HCT116 (cell line): ENCODE measurements at regions not wholly inside any gene's neighbourhood (a gene's known extent, or its start where the extent isn't known, plus 50 kb on each side); places are given as distances from the start of the nearest gene placed in this dataset.

Experiments
- ATAC-seq: fragments of 200-7000 bp; cut with Tn5 transposase; 2 replicates; pipeline ENCODE4 v1.9.1; 2020; ENCODE audit warnings: mild to moderate bottlenecking, moderate library complexity
- BruUV-seq: library from RNA; stranded (reverse); fragments of 400-500 nt; replicated peaks from 2 replicates; lab custom pipeline; 2021; lab: Mats Ljungman, UMichigan
- CTCF ChIA-PET: fragments of 300-600 bp; sonication (Branson Sonifier 250); formaldehyde crosslinking; loops from one replicate; lab custom pipeline; 2021; ENCODE audit warnings: antibody characterized with exemption; lab: Charles Lee
- POLR2A ChIA-PET: fragments of 300-600, 350-600 bp; sonication (Branson Sonifier 250); formaldehyde crosslinking; loops from one replicate; lab custom pipeline; 2021; ENCODE audit warnings: antibody characterized with exemption; lab: Charles Lee
- RAD21 ChIA-PET, 2 experiments: fragments of 300-600 bp; sonication (Branson Sonifier 250); formaldehyde crosslinking; loops; one replicate each; lab custom pipeline; 2023; ENCODE audit warnings: low total read pairs in 2 of 2; ENCODE audit not compliant: uncharacterized antibody in 2 of 2, unreplicated experiment in 2 of 2, low non-redundant PET in 1 of 2; lab: Charles Lee
- DNase-seq: peaks from one replicate; pipeline ENCODE4 v3.0.0-alpha.2; 2010; ENCODE audit warnings: low read depth, low spot score
- H2AFZ ChIP-seq: fragments of 200-600 bp; shearing (Covaris generic), sonication (generic); 2 replicates; pipeline ENCODE4 v1.6.1; 2017; ENCODE audit warnings: low read depth, mixed run types, mixed read lengths, antibody characterized with exemption, low read length; ENCODE audit not compliant: poor library complexity, severe bottlenecking
- H3K27ac ChIP-seq: 2 replicates; pipeline ENCODE4 v1.5.1; 2012; ENCODE audit warnings: low read depth, low read length
- H3K27me3 ChIP-seq: fragments of 200-600 bp; sonication (generic); 2 replicates; pipeline ENCODE4 v1.6.1; 2016; ENCODE audit warnings: mixed run types, low read length, mixed read lengths; ENCODE audit not compliant: insufficient read depth
- H3K36me3 ChIP-seq, 2 experiments: fragments of 200-500 bp in 1 of 2; fragments of 200-600 bp in 1 of 2; sonication (Bioruptor generic) in 1 of 2; sonication (generic) in 1 of 2; 2 replicates each; pipeline versions ENCODE4 v1.5.1 to v1.6.1; 2014 to 2016; ENCODE audit warnings: low read length in 2 of 2, inconsistent platforms in 1 of 2, mixed read lengths in 1 of 2, mixed run types in 1 of 2; ENCODE audit not compliant: insufficient read depth in 2 of 2, control insufficient read depth in 1 of 2
- H3K4me1 ChIP-seq, 2 experiments: fragments of 200-600 bp in 1 of 2; sonication (generic) in 1 of 2; 2 replicates each; pipeline versions ENCODE4 v1.5.1 to v1.6.1; 2012 to 2017; ENCODE audit warnings: low read length in 2 of 2, inconsistent platforms in 1 of 2, mild to moderate bottlenecking in 1 of 2, mixed read lengths in 1 of 2, mixed run types in 1 of 2, moderate library complexity in 1 of 2; ENCODE audit not compliant: insufficient read depth in 2 of 2, control insufficient read depth in 1 of 2
- H3K4me2 ChIP-seq: fragments of 200-600 bp; sonication (generic); 2 replicates; pipeline ENCODE4 v1.6.1; 2017; ENCODE audit warnings: mixed run types, low read length, mixed read lengths
- H3K4me3 ChIP-seq, 2 experiments: fragments of 200-600 bp in 1 of 2; sonication (generic) in 1 of 2; replicated peaks in 1 of 2; 2 replicates each; pipeline ENCODE4 v1.5.1; 2011 to 2016; ENCODE audit warnings: low read length in 2 of 2, control low read depth in 1 of 2, low read depth in 1 of 2, mild to moderate bottlenecking in 1 of 2, mixed read lengths in 1 of 2, mixed run types in 1 of 2
- H3K79me2 ChIP-seq: fragments of 200-600 bp; sonication (generic); 2 replicates; pipeline ENCODE4 v1.6.1; 2017; ENCODE audit warnings: mild to moderate bottlenecking, mixed run types, low read length, moderate library complexity, mixed read lengths; ENCODE audit not compliant: insufficient read depth
- H3K9ac ChIP-seq: fragments of 200-600 bp; sonication (generic); 2 replicates; pipeline ENCODE4 v1.6.1; 2016; ENCODE audit warnings: low read length, mixed read lengths
- H3K9me2 ChIP-seq: fragments of 200-600 bp; sonication (generic), shearing (Covaris generic); 2 replicates; pipeline ENCODE4 v1.6.1; 2017; ENCODE audit warnings: mixed run types, mild to moderate bottlenecking, moderate library complexity; ENCODE audit not compliant: insufficient read depth
- H3K9me3 ChIP-seq, 2 experiments: fragments of 200-500 bp in 1 of 2; fragments of 200-600 bp in 1 of 2; sonication (Bioruptor generic) in 1 of 2; sonication (generic) in 1 of 2; 2 replicates each; pipeline ENCODE4 v1.6.1; 2014 to 2017; ENCODE audit warnings: low read length in 2 of 2, mixed read lengths in 2 of 2, inconsistent platforms in 1 of 2, low read depth in 1 of 2, mild to moderate bottlenecking in 1 of 2, mixed run types in 1 of 2, moderate library complexity in 1 of 2; ENCODE audit not compliant: control insufficient read depth in 1 of 2, insufficient read depth in 1 of 2
- H4K20me1 ChIP-seq: fragments of 200-600 bp; sonication (generic), shearing (Covaris generic); 2 replicates; pipeline ENCODE4 v1.6.1; 2017; ENCODE audit warnings: mixed run types, mild to moderate bottlenecking, moderate library complexity; ENCODE audit not compliant: insufficient read depth
- ATF3 ChIP-seq: IDR thresholded peaks from 2 replicates; pipeline ENCODE4 v1.6.1; 2012
- CBX3 ChIP-seq: IDR thresholded peaks from 2 replicates; pipeline ENCODE4 v1.6.1; 2012; ENCODE audit warnings: low read depth
- CEBPB ChIP-seq: IDR thresholded peaks from 2 replicates; pipeline ENCODE4 v1.6.1; 2012; ENCODE audit warnings: low read depth
- EGR1 ChIP-seq: IDR thresholded peaks from 2 replicates; pipeline ENCODE4 v1.6.1; 2012; ENCODE audit warnings: low read depth
- ELF1 ChIP-seq: IDR thresholded peaks from 2 replicates; pipeline ENCODE4 v1.6.1; 2012; ENCODE audit warnings: low read depth, borderline replicate concordance
- EZH2phosphoT487 ChIP-seq: fragments of 200-600 bp; IDR thresholded peaks from 2 replicates; pipeline ENCODE4 v1.6.1; 2018; ENCODE audit warnings: antibody characterized with exemption, borderline replicate concordance
- JUND ChIP-seq: IDR thresholded peaks from 2 replicates; pipeline ENCODE4 v1.6.1; 2012
- POLR2A ChIP-seq: IDR thresholded peaks from 2 replicates; pipeline ENCODE4 v1.7.0; 2011; ENCODE audit warnings: borderline replicate concordance; ENCODE audit not compliant: insufficient read depth, insufficient read length; ENCODE audit errors: extremely low read depth
- POLR2AphosphoS5 ChIP-seq: IDR thresholded peaks from 2 replicates; pipeline ENCODE4 v1.6.1; 2011; ENCODE audit warnings: mild to moderate bottlenecking, low read depth, low read length, moderate library complexity
- RAD21 ChIP-seq: IDR thresholded peaks from 2 replicates; pipeline ENCODE4 v1.6.1; 2012; ENCODE audit warnings: low read depth, mild to moderate bottlenecking
- SIN3A ChIP-seq: IDR thresholded peaks from 2 replicates; pipeline ENCODE4 v1.6.1; 2012; ENCODE audit warnings: low read depth
- SP1 ChIP-seq: IDR thresholded peaks from 2 replicates; pipeline ENCODE4 v1.6.1; 2012; ENCODE audit warnings: low read depth
- SRF ChIP-seq: IDR thresholded peaks from 2 replicates; pipeline ENCODE4 v1.6.1; 2012; ENCODE audit warnings: low read depth
- ZNF274 ChIP-seq: fragments of 200-500 bp; sonication (Bioruptor generic); IDR thresholded peaks from 2 replicates; pipeline ENCODE4 v1.6.1; 2014; ENCODE audit warnings: mild to moderate bottlenecking, low read depth, low read length, inconsistent platforms
- intact Hi-C: fragments of 100-400 bp; cut with micrococcal nuclease; formaldehyde crosslinking; loops from 2 replicates; pipeline ENCODE4 v1.10.0; 2022

- Histone ChIP-seq H3K9me2 (no peaks in the 10 kb centered on the region), H3K27ac (no peak overlapping the region), H4K20me1 (no peaks in the 10 kb centered on the region), H3K27me3 (no peaks in the 10 kb centered on the region), H2AFZ (no peak overlapping the region), H3K4me2 (no peak overlapping the region), H3K9ac (no peak overlapping the region), H3K36me3 (no peaks in the 10 kb centered on the region), H3K79me2 (no peaks in the 10 kb centered on the region), H3K9me3 (no peaks in the 10 kb centered on the region), H3K4me1 (no peaks in the 10 kb centered on the region), H3K4me3 (no peak overlapping the region)
- CTCF ChIA-PET, result no interaction called here
- intact Hi-C loops, result no loop called here
- POLR2A ChIA-PET, result no interaction called here
- no peak for DNase-seq
- RAD21 ChIA-PET, result no interaction called here
- no peak for TF ChIP-seq POLR2AphosphoS5
- TF ChIP-seq SRF, result no peak
- no peak for TF ChIP-seq ELF1
- TF ChIP-seq CBX3, result no peak
- no peak for TF ChIP-seq CEBPB
- TF ChIP-seq SP1, result no peak
- TF ChIP-seq ZNF274, result no peak
- no peak for TF ChIP-seq RAD21
- BruUV-seq, result no TSS peak
- ATAC-seq, result no peak
Observed at GRCh38 chr11:116185551-116185950, 587.2 kb downstream of the BUD13 start.

DNA sequence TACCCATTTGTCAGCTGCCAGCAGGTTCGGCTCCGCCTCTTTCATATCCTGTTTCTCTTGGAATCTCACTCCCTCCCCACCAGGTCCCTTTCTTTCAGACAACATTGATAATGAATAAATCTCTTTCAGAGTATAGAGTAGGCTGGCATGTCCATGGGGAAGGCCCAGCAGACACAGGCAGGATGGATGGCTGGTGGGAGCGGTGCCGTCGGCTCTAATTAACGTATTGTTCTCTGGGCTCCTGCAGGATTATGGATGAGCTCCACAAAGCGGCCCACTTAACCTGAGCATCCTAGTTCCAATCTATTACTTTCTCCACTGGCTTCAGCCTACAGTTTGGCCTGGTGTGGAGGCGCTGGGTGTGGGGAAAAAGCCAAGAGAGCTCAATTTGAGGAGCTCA, 588.0 kb downstream of the BUD13 start:
- Histone ChIP-seq H3K4me1 (no peaks in the 10 kb centered on the region), H3K79me2 (no peaks in the 10 kb centered on the region), H3K9ac (no peak overlapping the region), H2AFZ (no peak overlapping the region), H4K20me1 (no peaks in the 10 kb centered on the region)
- TF ChIP-seq EZH2phosphoT487 (no peak), EGR1 (no peak), JUND (no peak), ELF1 (no peak), ZNF274 (no peak), SIN3A (no peak), POLR2A (no peak), ATF3 (no peak), CEBPB (no peak)
- TF ChIP-seq, all 23 proteins: peak for 0
- ATAC-seq (no peak), DNase-seq (no peak)
- ChIA-PET CTCF (no interaction called here), RAD21 (no interaction called here), POLR2A (no interaction called here)
- no TSS peak for BruUV-seq
- H3K36me3 ChIP-seq, result no peaks in the 10 kb centered on the region
- no peaks in the 10 kb centered on the region for H3K9me2 ChIP-seq
- no peak overlapping the region for H3K4me2 ChIP-seq
- no peak overlapping the region for H3K27ac ChIP-seq
- no peak overlapping the region for H3K4me3 ChIP-seq
- no peaks in the 10 kb centered on the region for H3K9me3 ChIP-seq
- intact Hi-C loops, result no loop called here
- H3K27me3 ChIP-seq, result no peaks in the 10 kb centered on the region
